SK-N-SH (cell line): ENCODE measurements at regions not wholly inside any gene's neighbourhood (a gene's known extent, or its start where the extent isn't known, plus 50 kb on each side); places are given as distances from the start of the nearest gene placed in this dataset.

Experiments
- FOXM1 ChIP-seq: IDR thresholded peaks from 2 replicates; pipeline ENCODE4 v1.4.0; 2012; ENCODE audit warnings: low read depth, mild to moderate bottlenecking
- POLR2AphosphoS5 ChIP-seq: IDR thresholded peaks from 2 replicates; pipeline ENCODE4 v1.6.1; 2012; ENCODE audit warnings: low read depth, low read length
- TF ChIP-seq, protein P1 (sequence below): IDR thresholded peaks from 2 replicates; pipeline ENCODE4 v1.4.0; 2012; ENCODE audit warnings: low read depth
- TF ChIP-seq, protein P2 (sequence below): fragments of 150-350 bp; IDR thresholded peaks from 2 replicates; pipeline ENCODE4 v1.6.1; 2017; ENCODE audit warnings: antibody characterized with exemption, low read length, low read depth, borderline replicate concordance
- TF ChIP-seq, protein P3 (sequence below): fragments of 200-600 bp; sonication (generic); IDR thresholded peaks from 2 replicates; pipeline ENCODE4 v1.6.1; 2017; ENCODE audit warnings: antibody characterized with exemption, mild to moderate bottlenecking, moderate library complexity

DNA sequence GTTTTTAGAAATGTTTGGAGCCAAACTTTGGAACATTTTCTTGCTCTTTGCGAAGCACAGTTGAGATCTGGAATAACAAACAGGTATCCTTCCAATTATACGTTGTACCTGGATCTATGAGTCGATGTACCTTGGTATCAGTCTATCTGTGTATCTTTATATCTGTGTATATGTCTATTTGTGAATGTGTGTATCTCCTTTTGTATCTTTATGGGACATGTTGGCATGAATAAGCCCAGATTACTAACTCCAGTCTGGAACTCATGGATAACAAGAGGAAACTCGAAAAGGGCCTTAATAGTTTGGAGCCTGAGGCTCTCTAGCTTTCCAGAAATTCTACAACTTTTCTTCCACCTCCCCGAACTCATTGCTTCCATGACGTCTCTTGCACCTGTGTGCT lies 490.0 kb downstream of the GATA3 start:
- TF ChIP-seq, protein P1, sequence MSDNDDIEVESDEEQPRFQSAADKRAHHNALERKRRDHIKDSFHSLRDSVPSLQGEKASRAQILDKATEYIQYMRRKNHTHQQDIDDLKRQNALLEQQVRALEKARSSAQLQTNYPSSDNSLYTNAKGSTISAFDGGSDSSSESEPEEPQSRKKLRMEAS: no peak
- TF ChIP-seq, protein P2, sequence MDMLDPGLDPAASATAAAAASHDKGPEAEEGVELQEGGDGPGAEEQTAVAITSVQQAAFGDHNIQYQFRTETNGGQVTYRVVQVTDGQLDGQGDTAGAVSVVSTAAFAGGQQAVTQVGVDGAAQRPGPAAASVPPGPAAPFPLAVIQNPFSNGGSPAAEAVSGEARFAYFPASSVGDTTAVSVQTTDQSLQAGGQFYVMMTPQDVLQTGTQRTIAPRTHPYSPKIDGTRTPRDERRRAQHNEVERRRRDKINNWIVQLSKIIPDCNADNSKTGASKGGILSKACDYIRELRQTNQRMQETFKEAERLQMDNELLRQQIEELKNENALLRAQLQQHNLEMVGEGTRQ: no peak
- TF ChIP-seq POLR2AphosphoS5 (no peak), FOXM1 (no peak)
- TF ChIP-seq, protein P3, sequence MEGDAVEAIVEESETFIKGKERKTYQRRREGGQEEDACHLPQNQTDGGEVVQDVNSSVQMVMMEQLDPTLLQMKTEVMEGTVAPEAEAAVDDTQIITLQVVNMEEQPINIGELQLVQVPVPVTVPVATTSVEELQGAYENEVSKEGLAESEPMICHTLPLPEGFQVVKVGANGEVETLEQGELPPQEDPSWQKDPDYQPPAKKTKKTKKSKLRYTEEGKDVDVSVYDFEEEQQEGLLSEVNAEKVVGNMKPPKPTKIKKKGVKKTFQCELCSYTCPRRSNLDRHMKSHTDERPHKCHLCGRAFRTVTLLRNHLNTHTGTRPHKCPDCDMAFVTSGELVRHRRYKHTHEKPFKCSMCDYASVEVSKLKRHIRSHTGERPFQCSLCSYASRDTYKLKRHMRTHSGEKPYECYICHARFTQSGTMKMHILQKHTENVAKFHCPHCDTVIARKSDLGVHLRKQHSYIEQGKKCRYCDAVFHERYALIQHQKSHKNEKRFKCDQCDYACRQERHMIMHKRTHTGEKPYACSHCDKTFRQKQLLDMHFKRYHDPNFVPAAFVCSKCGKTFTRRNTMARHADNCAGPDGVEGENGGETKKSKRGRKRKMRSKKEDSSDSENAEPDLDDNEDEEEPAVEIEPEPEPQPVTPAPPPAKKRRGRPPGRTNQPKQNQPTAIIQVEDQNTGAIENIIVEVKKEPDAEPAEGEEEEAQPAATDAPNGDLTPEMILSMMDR: no peak
